ENCODE measurements at regions not wholly inside any gene's neighbourhood (a gene's known extent, or its start where the extent isn't known, plus 50 kb on each side); places are given as distances from the start of the nearest gene placed in this dataset.

- Histone ChIP-seq H2AFZ (replicated peaks) (no peak overlapping the region), H3K27ac (no peak overlapping the region), H3K4me3 (no peak overlapping the region), H3K4me2 (no peak overlapping the region), H4K20me1 (ENCODE audit: low read depth) (no peaks in the 10 kb centered on the region), H3F3A (ENCODE audit: low read depth) (no peaks in the 10 kb centered on the region), H3K9me3 (ENCODE audit: low read depth) (no peaks in the 10 kb centered on the region), H3K36me3 (no peaks in the 10 kb centered on the region), H3K79me2 (ENCODE audit: low read depth) (no peaks in the 10 kb centered on the region), H3K9ac (no peak overlapping the region), H3K27me3 (no peaks in the 10 kb centered on the region), H3K4me1 (no peaks in the 10 kb centered on the region)
- no peak for TF ChIP-seq CTCF (IDR thresholded peaks at IDR 0.05)
- TF ChIP-seq EZH2phosphoT487 (IDR thresholded peaks at IDR 0.05) = no peak
- TF ChIP-seq EZH2 (IDR thresholded peaks at IDR 0.05) = no peak
- Mint-ChIP-seq H3K4me3 (no peak overlapping the region), H3K4me1 (no peaks in the 10 kb centered on the region), H3K27me3 (ENCODE audit: insufficient read depth, low read depth) (no peaks in the 10 kb centered on the region), H3K27ac (no peak overlapping the region), H3K9me3 (no peaks in the 10 kb centered on the region), H3K36me3 (no peaks in the 10 kb centered on the region)
- no peak for DNase-seq (ENCODE audit: low spot score)
Measured at GRCh38 chr6:133632206-133632605, 256.7 kb upstream of the TCF21 start.

DNA sequence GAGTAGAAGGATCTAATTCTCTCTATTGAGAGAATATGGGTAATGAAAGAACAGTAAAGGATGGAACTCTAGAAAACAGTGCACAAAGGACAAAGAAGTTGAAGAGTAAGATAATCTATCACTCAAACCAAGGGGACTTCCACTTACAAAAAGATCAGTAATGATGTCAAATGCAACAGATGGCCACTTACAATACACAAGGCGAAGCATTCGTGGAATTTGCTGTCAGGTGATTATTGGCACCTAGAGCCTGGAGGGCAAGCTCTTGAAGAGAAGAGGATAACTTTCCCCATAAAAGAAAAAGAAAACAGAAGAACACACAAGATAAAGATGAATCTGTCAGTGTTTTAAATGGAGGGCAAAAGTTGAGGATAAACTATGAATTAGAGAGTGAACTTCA, 256.0 kb upstream of the TCF21 start:
- no peak for DNase-seq (ENCODE audit: low spot score)
- H3K27ac ChIP-seq = no peak overlapping the region

GRCh38 chr6:133634474-133634873, 254.4 kb upstream of the TCF21 start:
- no peaks in the 10 kb centered on the region for H3K79me2 ChIP-seq (ENCODE audit: low read depth)
- no peaks in the 10 kb centered on the region for H3K9me3 ChIP-seq (ENCODE audit: low read depth)
- no peaks in the 10 kb centered on the region for H3K4me1 ChIP-seq
- Mint-ChIP-seq H3K4me1 (no peaks in the 10 kb centered on the region), H3K27ac (no peak overlapping the region), H3K36me3 (no peaks in the 10 kb centered on the region), H3K27me3 (ENCODE audit: insufficient read depth, low read depth) (no peaks in the 10 kb centered on the region), H3K4me3 (no peak overlapping the region), H3K9me3 (no peaks in the 10 kb centered on the region)
- no peak overlapping the region for H3K4me3 ChIP-seq
- no peaks in the 10 kb centered on the region for H3K27me3 ChIP-seq
- no peaks in the 10 kb centered on the region for H3K36me3 ChIP-seq
- H4K20me1 ChIP-seq (ENCODE audit: low read depth) = no peaks in the 10 kb centered on the region
- H3K27ac ChIP-seq = no peak overlapping the region
- no peak overlapping the region for H3K9ac ChIP-seq
- TF ChIP-seq EZH2phosphoT487 (IDR thresholded peaks at IDR 0.05) = no peak
- no peak for TF ChIP-seq CTCF (IDR thresholded peaks at IDR 0.05)
- TF ChIP-seq EZH2 (IDR thresholded peaks at IDR 0.05) = no peak
- DNase-seq (ENCODE audit: low spot score) = no peak
- no peak overlapping the region for H3K4me2 ChIP-seq
- H3F3A ChIP-seq (ENCODE audit: low read depth) = no peaks in the 10 kb centered on the region
- H2AFZ ChIP-seq (replicated peaks) = no peak overlapping the region

More for the DNA sequence above, 256.0 kb upstream of the TCF21 start:
- H3F3A ChIP-seq (ENCODE audit: low read depth) = no peaks in the 10 kb centered on the region
- Mint-ChIP-seq H3K4me1 (no peaks in the 10 kb centered on the region), H3K4me3 (no peak overlapping the region), H3K27me3 (ENCODE audit: insufficient read depth, low read depth) (no peaks in the 10 kb centered on the region), H3K27ac (no peak overlapping the region), H3K9me3 (no peaks in the 10 kb centered on the region), H3K36me3 (no peaks in the 10 kb centered on the region)
- no peaks in the 10 kb centered on the region for H3K4me1 ChIP-seq
- no peak overlapping the region for H3K4me3 ChIP-seq
- no peak for TF ChIP-seq EZH2 (IDR thresholded peaks at IDR 0.05)
- no peak for TF ChIP-seq EZH2phosphoT487 (IDR thresholded peaks at IDR 0.05)
- no peak for TF ChIP-seq CTCF (IDR thresholded peaks at IDR 0.05)
- no peaks in the 10 kb centered on the region for H4K20me1 ChIP-seq (ENCODE audit: low read depth)
- no peaks in the 10 kb centered on the region for H3K9me3 ChIP-seq (ENCODE audit: low read depth)
- no peak overlapping the region for H2AFZ ChIP-seq (replicated peaks)
- H3K36me3 ChIP-seq = no peaks in the 10 kb centered on the region
- no peak overlapping the region for H3K9ac ChIP-seq
- no peak overlapping the region for H3K4me2 ChIP-seq
- H3K27me3 ChIP-seq = no peaks in the 10 kb centered on the region
- no peaks in the 10 kb centered on the region for H3K79me2 ChIP-seq (ENCODE audit: low read depth)

DNA sequence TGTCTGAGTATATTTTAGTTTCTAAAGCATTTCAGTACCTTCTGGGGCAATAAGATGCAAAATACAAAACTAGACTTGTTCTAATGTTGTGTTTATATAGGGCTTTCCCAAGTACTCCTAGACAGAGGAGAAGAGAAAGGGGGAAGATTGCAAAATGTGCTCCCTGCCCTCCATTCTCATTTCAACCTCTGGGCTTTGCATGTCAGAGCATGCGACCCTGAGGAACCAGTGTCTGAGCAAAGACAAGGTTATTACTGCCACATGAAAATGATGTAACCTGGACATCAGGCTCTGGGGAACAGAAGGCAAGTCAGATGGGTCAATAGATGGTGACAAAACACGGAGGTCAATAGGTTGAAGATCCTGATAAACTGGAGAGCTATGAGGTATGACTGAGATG, 253.5 kb upstream of the TCF21 start:
- Histone ChIP-seq H3K27ac (no peak overlapping the region), H3K9me3 (ENCODE audit: low read depth) (no peaks in the 10 kb centered on the region), H4K20me1 (ENCODE audit: low read depth) (no peaks in the 10 kb centered on the region), H2AFZ (replicated peaks) (no peak overlapping the region), H3F3A (ENCODE audit: low read depth) (no peaks in the 10 kb centered on the region), H3K4me1 (no peaks in the 10 kb centered on the region), H3K4me3 (no peak overlapping the region), H3K27me3 (no peaks in the 10 kb centered on the region), H3K9ac (no peak overlapping the region), H3K4me2 (no peak overlapping the region), H3K36me3 (no peaks in the 10 kb centered on the region), H3K79me2 (ENCODE audit: low read depth) (no peaks in the 10 kb centered on the region)
- no peaks in the 10 kb centered on the region for H3K36me3 Mint-ChIP-seq
- no peak overlapping the region for H3K27ac Mint-ChIP-seq
- DNase-seq (ENCODE audit: low spot score) = no peak
- no peak overlapping the region for H3K4me3 Mint-ChIP-seq
- no peaks in the 10 kb centered on the region for H3K9me3 Mint-ChIP-seq
- no peaks in the 10 kb centered on the region for H3K4me1 Mint-ChIP-seq
- TF ChIP-seq EZH2phosphoT487 (IDR thresholded peaks at IDR 0.05) (no peak), EZH2 (IDR thresholded peaks at IDR 0.05) (no peak), CTCF (IDR thresholded peaks at IDR 0.05) (no peak)
- H3K27me3 Mint-ChIP-seq (ENCODE audit: insufficient read depth, low read depth) = no peaks in the 10 kb centered on the region

Data from neural progenitor cell (in vitro differentiated cells).